K562 (cell line): ENCODE measurements at regions not wholly inside any gene's neighbourhood (a gene's known extent, or its start where the extent isn't known, plus 50 kb on each side); places are given as distances from the start of the nearest gene placed in this dataset.

Experiments used
- CBX3 ChIP-seq, 2 experiments: IDR thresholded peaks; 1 replicate in 1 of 2; 2 replicates in 1 of 2; pipeline ENCODE4 v1.6.1; 2012; ENCODE audit warnings: inconsistent platforms in 2 of 2, low read length in 2 of 2, borderline replicate concordance in 1 of 2, control low read depth in 1 of 2
- CBX8 ChIP-seq: fragments of 200-600 bp; sonication (generic); IDR thresholded peaks from 2 replicates; pipeline ENCODE4 v1.6.1; 2012; ENCODE audit warnings: borderline replicate concordance, mixed run types, low read depth, mild to moderate bottlenecking, moderate library complexity, mixed read lengths, low read length, control low read depth, inconsistent platforms; ENCODE audit not compliant: poor library complexity, severe bottlenecking; ENCODE audit errors: extremely low read depth
- CREB1 ChIP-seq, 2 experiments: sonication (generic) in 1 of 2; formaldehyde crosslinking in 1 of 2; IDR thresholded peaks; 2 replicates each; pipeline versions ENCODE4 v1.6.1 to v1.8.0; 2012 to 2022; ENCODE audit warnings: inconsistent platforms in 1 of 2, mild to moderate bottlenecking in 1 of 2, missing genetic modification reagents in 1 of 2, moderate library complexity in 1 of 2
- EP300 ChIP-seq: IDR thresholded peaks from 2 replicates; pipeline ENCODE4 v1.6.1; 2012; ENCODE audit warnings: low read length, improper control_type of control experiment
- HDAC2 ChIP-seq: fragments of 450-650 bp; IDR thresholded peaks from 2 replicates; pipeline ENCODE4 v1.6.1; 2016; ENCODE audit warnings: mild to moderate bottlenecking
- IFI16 ChIP-seq: fragments of 250-450 bp; sonication (Bioruptor Pico); IDR thresholded peaks from 2 replicates; pipeline ENCODE4 v2.1.2; 2022; ENCODE audit warnings: mild to moderate bottlenecking, inconsistent platforms
- JUND ChIP-seq, 2 experiments: IDR thresholded peaks; 2 replicates in 1 of 2; 3 replicates in 1 of 2; pipeline ENCODE4 v1.6.1; 2011; ENCODE audit warnings: borderline replicate concordance in 2 of 2, low read depth in 2 of 2, low read length in 2 of 2, improper control_type of control experiment in 1 of 2, missing biosample characterization in 1 of 2, missing genetic modification characterization in 1 of 2, missing genetic modification reagents in 1 of 2
- NR1H2 ChIP-seq: sonication (generic); formaldehyde crosslinking; IDR thresholded peaks from 2 replicates; pipeline ENCODE4 v1.4.0; 2020; ENCODE audit warnings: mild to moderate bottlenecking, missing genetic modification reagents
- TF ChIP-seq, protein P1 (sequence below): IDR thresholded peaks from 2 replicates; pipeline ENCODE4 v1.6.1; 2012; ENCODE audit warnings: low read depth, low read length, improper control_type of control experiment, borderline replicate concordance
- TF ChIP-seq, protein P2 (sequence below), 3 experiments: IDR thresholded peaks in 2 of 3; conservative IDR thresholded peaks in 1 of 3; 2 replicates each; pipeline ENCODE4 v1.5.1; 2011 to 2012; ENCODE audit warnings: low read length in 3 of 3, mild to moderate bottlenecking in 3 of 3, control low read depth in 2 of 3, improper control_type of control experiment in 1 of 3, inconsistent platforms in 1 of 3, low read depth in 1 of 3, mixed read lengths in 1 of 3, moderate library complexity in 1 of 3; ENCODE audit not compliant: insufficient read depth in 2 of 3

DNA sequence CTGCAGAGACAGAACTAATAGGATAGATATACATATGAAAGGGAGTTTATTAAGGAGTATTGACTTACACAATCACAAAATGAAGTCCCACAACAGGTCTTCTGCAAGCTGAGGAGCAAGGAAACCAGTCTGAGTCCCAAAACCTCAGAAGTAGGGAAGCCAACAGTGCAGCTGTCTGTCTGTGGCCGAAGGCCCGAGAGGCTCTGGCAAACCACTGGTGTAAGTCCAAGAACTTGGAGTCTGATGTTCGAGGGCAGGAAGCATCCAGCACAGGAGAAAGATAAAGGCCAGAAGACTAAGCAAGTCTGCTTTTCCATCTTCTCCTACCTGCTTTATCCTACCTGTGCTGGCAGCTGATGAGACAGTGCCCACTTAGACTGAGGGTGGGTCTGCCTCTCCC, 89.6 kb downstream of the MXRA5 start:
- TF ChIP-seq, protein P1, sequence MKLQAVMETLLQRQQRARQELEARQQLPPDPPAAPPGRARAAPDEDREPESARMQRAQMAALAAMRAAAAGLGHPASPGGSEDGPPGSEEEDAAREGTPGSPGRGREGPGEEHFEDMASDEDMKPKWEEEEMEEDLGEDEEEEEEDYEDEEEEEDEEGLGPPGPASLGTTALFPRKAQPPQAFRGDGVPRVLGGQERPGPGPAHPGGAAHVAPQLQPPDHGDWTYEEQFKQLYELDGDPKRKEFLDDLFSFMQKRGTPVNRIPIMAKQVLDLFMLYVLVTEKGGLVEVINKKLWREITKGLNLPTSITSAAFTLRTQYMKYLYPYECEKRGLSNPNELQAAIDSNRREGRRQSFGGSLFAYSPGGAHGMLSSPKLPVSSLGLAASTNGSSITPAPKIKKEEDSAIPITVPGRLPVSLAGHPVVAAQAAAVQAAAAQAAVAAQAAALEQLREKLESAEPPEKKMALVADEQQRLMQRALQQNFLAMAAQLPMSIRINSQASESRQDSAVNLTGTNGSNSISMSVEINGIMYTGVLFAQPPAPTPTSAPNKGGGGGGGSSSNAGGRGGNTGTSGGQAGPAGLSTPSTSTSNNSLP: no peak
- TF ChIP-seq, protein P2, sequence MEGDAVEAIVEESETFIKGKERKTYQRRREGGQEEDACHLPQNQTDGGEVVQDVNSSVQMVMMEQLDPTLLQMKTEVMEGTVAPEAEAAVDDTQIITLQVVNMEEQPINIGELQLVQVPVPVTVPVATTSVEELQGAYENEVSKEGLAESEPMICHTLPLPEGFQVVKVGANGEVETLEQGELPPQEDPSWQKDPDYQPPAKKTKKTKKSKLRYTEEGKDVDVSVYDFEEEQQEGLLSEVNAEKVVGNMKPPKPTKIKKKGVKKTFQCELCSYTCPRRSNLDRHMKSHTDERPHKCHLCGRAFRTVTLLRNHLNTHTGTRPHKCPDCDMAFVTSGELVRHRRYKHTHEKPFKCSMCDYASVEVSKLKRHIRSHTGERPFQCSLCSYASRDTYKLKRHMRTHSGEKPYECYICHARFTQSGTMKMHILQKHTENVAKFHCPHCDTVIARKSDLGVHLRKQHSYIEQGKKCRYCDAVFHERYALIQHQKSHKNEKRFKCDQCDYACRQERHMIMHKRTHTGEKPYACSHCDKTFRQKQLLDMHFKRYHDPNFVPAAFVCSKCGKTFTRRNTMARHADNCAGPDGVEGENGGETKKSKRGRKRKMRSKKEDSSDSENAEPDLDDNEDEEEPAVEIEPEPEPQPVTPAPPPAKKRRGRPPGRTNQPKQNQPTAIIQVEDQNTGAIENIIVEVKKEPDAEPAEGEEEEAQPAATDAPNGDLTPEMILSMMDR (IDR thresholded peaks at IDR 0.05 in 2 of 3, conservative IDR thresholded peaks at IDR 0.05 in 1 of 3; ENCODE audit: insufficient read depth in 2 of 3, low read depth in 1 of 3, low read length in 3 of 3): no peak
- no peak for TF ChIP-seq CREB1 (IDR thresholded peaks at IDR 0.05)
- no peak for TF ChIP-seq CREB1 (CRISPR knock-in tag; IDR thresholded peaks at IDR 0.05)
- no peak for TF ChIP-seq CBX3 (IDR thresholded peaks at IDR 0.05; ENCODE audit: borderline replicate concordance in 1 of 2, low read length in 2 of 2)
- TF ChIP-seq CBX8: no peak
- TF ChIP-seq HDAC2: no peak
- no peak for TF ChIP-seq EP300
- no peak for TF ChIP-seq NR1H2 (CRISPR knock-in tag)
- TF ChIP-seq JUND (IDR thresholded peaks at IDR 0.05; ENCODE audit: borderline replicate concordance, low read depth, low read length): no peak
- no peak for TF ChIP-seq JUND (tag; IDR thresholded peaks at IDR 0.05; ENCODE audit: borderline replicate concordance, low read depth, low read length)
- no peak for TF ChIP-seq IFI16 (CRISPR knock-in tag)
